Superior temporal gyrus (tissue), 1 donor: ENCODE measurements at regions not wholly inside any gene's neighbourhood (a gene's known extent, or its start where the extent isn't known, plus 50 kb on each side); places are given as distances from the start of the nearest gene placed in this dataset.
"Not testable (repeated sequence)": the region's sequence is repeated elsewhere in the genome, so short reads cannot be mapped to it uniquely, and the experiment has no call there.

Source experiments
- DNase-seq: peaks from one replicate; pipeline ENCODE4 v3.0.0-alpha.2; 2016; ENCODE audit errors: extremely low spot score

- no peak for DNase-seq
Measured at GRCh38 chr16:65287307-65287706, 165.4 kb upstream of the CDH11 start.

GRCh38 chr16:65285128-65286048 lies 163.5 kb upstream of the CDH11 start:
- no peak for DNase-seq

- no peak for DNase-seq
Measured at GRCh38 chr16:65284626-65285025, 162.8 kb upstream of the CDH11 start.

GRCh38 chr16:65283181-65283651 lies 161.4 kb upstream of the CDH11 start:
- DNase-seq: no peak

GRCh38 chr16:65281586-65281985 lies 159.7 kb upstream of the CDH11 start:
- no peak for DNase-seq

GRCh38 chr16:65280845-65281512 lies 159.1 kb upstream of the CDH11 start:
- DNase-seq: no peak

GRCh38 chr16:65279576-65279975 lies 157.7 kb upstream of the CDH11 start:
- DNase-seq: no peak

- no peak for DNase-seq
Measured at GRCh38 chr16:65278874-65279273, 157.0 kb upstream of the CDH11 start.

- DNase-seq: no peak
Measured at GRCh38 chr16:65274566-65274965, 152.7 kb upstream of the CDH11 start.

- no peak for DNase-seq
Measured at GRCh38 chr16:65272699-65273414, 151.0 kb upstream of the CDH11 start.

GRCh38 chr16:65271996-65272395 lies 150.1 kb upstream of the CDH11 start:
- DNase-seq: no peak

- DNase-seq: no peak
Measured at GRCh38 chr16:65268331-65268730, 146.5 kb upstream of the CDH11 start.

GRCh38 chr16:65263896-65264295 lies 142.0 kb upstream of the CDH11 start:
- DNase-seq: no peak

- DNase-seq: no peak
Measured at GRCh38 chr16:65260746-65261145, 138.9 kb upstream of the CDH11 start.

- no peak for DNase-seq
Measured at GRCh38 chr16:65254144-65254543, 132.3 kb upstream of the CDH11 start.

- no peak for DNase-seq
Measured at GRCh38 chr16:65249768-65250167, 127.9 kb upstream of the CDH11 start.

- DNase-seq: no peak
Measured at GRCh38 chr16:65244787-65245186, 122.9 kb upstream of the CDH11 start.

- no peak for DNase-seq
Measured at GRCh38 chr16:65235339-65236177, 113.7 kb upstream of the CDH11 start.

GRCh38 chr16:65234721-65235320 lies 113.0 kb upstream of the CDH11 start:
- DNase-seq: not testable (repeated sequence)

- DNase-seq: no peak
Measured at GRCh38 chr16:65229191-65229662, 107.4 kb upstream of the CDH11 start.
